HFFc6 (cell line): ENCODE measurements at regions not wholly inside any gene's neighbourhood (a gene's known extent, or its start where the extent isn't known, plus 50 kb on each side); places are given as distances from the start of the nearest gene placed in this dataset.

ENCODE experiments used
- DNase-seq: peaks from one replicate; pipeline ENCODE4 v3.0.0-alpha.2; 2018
- H3K27ac Mint-ChIP-seq: 2 replicates; pipeline ENCODE4 v1.8.0; 2020; ENCODE audit warnings: mild to moderate bottlenecking, mixed read lengths
- H3K27me3 Mint-ChIP-seq: 2 replicates; pipeline ENCODE4 v1.8.0; 2021; ENCODE audit warnings: mild to moderate bottlenecking, moderate library complexity, mixed read lengths; ENCODE audit not compliant: insufficient read depth
- H3K36me3 Mint-ChIP-seq: 2 replicates; pipeline ENCODE4 v1.8.0; 2021; ENCODE audit warnings: low read depth, mixed read lengths
- H3K4me1 Mint-ChIP-seq: 2 replicates; pipeline ENCODE4 v1.8.0; 2020; ENCODE audit warnings: low read depth, mixed read lengths
- H3K4me3 Mint-ChIP-seq: 2 replicates; pipeline ENCODE4 v1.8.0; 2020; ENCODE audit warnings: mild to moderate bottlenecking, moderate library complexity, mixed read lengths
- H3K9me3 Mint-ChIP-seq: 2 replicates; pipeline ENCODE4 v1.8.0; 2020; ENCODE audit warnings: mild to moderate bottlenecking, mixed read lengths
- CTCF ChIP-seq: fragments of 200-600 bp; sonication (generic); IDR thresholded peaks from 2 replicates; pipeline ENCODE4 v1.5.0; 2021; ENCODE audit warnings: antibody characterized with exemption, mild to moderate bottlenecking

- H3K36me3 Mint-ChIP-seq, result no peaks in the 10 kb centered on the region
- no peak overlapping the region for H3K4me3 Mint-ChIP-seq
- no peaks in the 10 kb centered on the region for H3K27me3 Mint-ChIP-seq
- no peak overlapping the region for H3K27ac Mint-ChIP-seq
- no peak for DNase-seq
- no peaks in the 10 kb centered on the region for H3K4me1 Mint-ChIP-seq
- no peak for TF ChIP-seq CTCF
- H3K9me3 Mint-ChIP-seq, result peaks cover 13% of the 10 kb centered on the region
Measured at GRCh38 chr5:174799121-174799520, 74.7 kb downstream of the MSX2 start.

GRCh38 chr5:174798551-174798951 lies 74.2 kb downstream of the MSX2 start:
- peaks cover 14% of the 10 kb centered on the region for H3K9me3 Mint-ChIP-seq
- no peak overlapping the region for H3K4me3 Mint-ChIP-seq
- H3K27me3 Mint-ChIP-seq, result no peaks in the 10 kb centered on the region
- no peak for TF ChIP-seq CTCF
- H3K4me1 Mint-ChIP-seq, result no peaks in the 10 kb centered on the region
- H3K36me3 Mint-ChIP-seq, result no peaks in the 10 kb centered on the region
- DNase-seq, result no peak
- H3K27ac Mint-ChIP-seq, result no peak overlapping the region

GRCh38 chr5:174796711-174797192 lies 72.4 kb downstream of the MSX2 start:
- H3K4me3 Mint-ChIP-seq, result no peak overlapping the region
- H3K27ac Mint-ChIP-seq, result no peak overlapping the region
- TF ChIP-seq CTCF, result no peak
- H3K4me1 Mint-ChIP-seq, result no peaks in the 10 kb centered on the region
- no peaks in the 10 kb centered on the region for H3K27me3 Mint-ChIP-seq
- no peaks in the 10 kb centered on the region for H3K36me3 Mint-ChIP-seq
- no peak for DNase-seq
- peaks cover 22% of the 10 kb centered on the region for H3K9me3 Mint-ChIP-seq

- TF ChIP-seq CTCF, result no peak
- H3K27me3 Mint-ChIP-seq, result no peaks in the 10 kb centered on the region; the same call in 1 of the 2 replicates
- no peak overlapping the region for H3K4me3 Mint-ChIP-seq
- H3K36me3 Mint-ChIP-seq, result no peaks in the 10 kb centered on the region
- no peak overlapping the region for H3K27ac Mint-ChIP-seq
- peaks cover 28% of the 10 kb centered on the region for H3K9me3 Mint-ChIP-seq
- H3K4me1 Mint-ChIP-seq, result no peaks in the 10 kb centered on the region
- DNase-seq, result no peak
Measured at GRCh38 chr5:174794931-174795672, 70.7 kb downstream of the MSX2 start.

GRCh38 chr5:174793684-174794328 lies 69.4 kb downstream of the MSX2 start:
- TF ChIP-seq CTCF, result peak; percentile 65
- H3K4me3 Mint-ChIP-seq, result no peak overlapping the region

More at GRCh38 chr5:174793684-174794328, 69.4 kb downstream of the MSX2 start:
- DNase-seq, result no peak
- peaks cover 32% of the 10 kb centered on the region for H3K9me3 Mint-ChIP-seq
- H3K27me3 Mint-ChIP-seq, result no peaks in the 10 kb centered on the region; the same call in 1 of the 2 replicates
- H3K27ac Mint-ChIP-seq, result no peak overlapping the region
- no peaks in the 10 kb centered on the region for H3K36me3 Mint-ChIP-seq
- H3K4me1 Mint-ChIP-seq, result no peaks in the 10 kb centered on the region
